Tibial nerve (tissue), 4 donors: ENCODE measurements at regions not wholly inside any gene's neighbourhood (a gene's known extent, or its start where the extent isn't known, plus 50 kb on each side); places are given as distances from the start of the nearest gene placed in this dataset.
"Not testable (repeated sequence)": the region's sequence is repeated elsewhere in the genome, so short reads cannot be mapped to it uniquely, and the experiment has no call there.

Experiments
- DNase-seq, 2 donors: peaks; one replicate each; pipeline ENCODE4 v3.0.0-alpha.2; 2019; ENCODE audit warnings: low spot score in 2 of 2
- H3K27ac ChIP-seq, 4 donors: fragments of 200-600 bp; sonication (generic) in 3 of 4; one replicate each; pipeline ENCODE4 v1.5.1; 2017 to 2019; ENCODE audit warnings: mild to moderate bottlenecking in 1 of 4
- H3K27me3 ChIP-seq, 2 donors: fragments of 200-600 bp; sonication (generic) in 1 of 2; one replicate each; pipeline versions ENCODE4 v1.5.1 to v1.6.0; 2017 to 2019
- H3K36me3 ChIP-seq, 3 donors: fragments of 200-600 bp; sonication (generic); one replicate each; pipeline ENCODE4 v1.5.1; 2018 to 2019
- H3K4me1 ChIP-seq, 4 donors: fragments of 200-600 bp; sonication (generic) in 3 of 4; one replicate each; pipeline ENCODE4 v1.5.1; 2017 to 2019
- H3K4me3 ChIP-seq, 4 donors: fragments of 200-600 bp; sonication (generic) in 3 of 4; one replicate each; pipeline ENCODE4 v1.5.1; 2017 to 2019; ENCODE audit warnings: mild to moderate bottlenecking in 1 of 4, moderate library complexity in 1 of 4
- H3K9me3 ChIP-seq, 4 donors: fragments of 200-600 bp; sonication (generic) in 3 of 4; one replicate each; pipeline ENCODE4 v1.5.1; 2017 to 2019
- CTCF ChIP-seq, 5 experiments: fragments of 200-600 bp in 3 of 5; fragments of 450-650 bp in 2 of 5; sonication (generic) in 3 of 5; IDR thresholded peaks; one replicate each; pipeline ENCODE4 v1.5.1; 2016 to 2019; ENCODE audit warnings: antibody characterized with exemption in 5 of 5, mild to moderate bottlenecking in 3 of 5, moderate library complexity in 2 of 5
- EP300 ChIP-seq, 2 donors: sonication (generic); formaldehyde crosslinking; IDR thresholded peaks; one replicate each; pipeline ENCODE4 v1.6.1; 2017; ENCODE audit warnings: antibody characterized with exemption in 2 of 2, mild to moderate bottlenecking in 1 of 2
- POLR2A ChIP-seq, 2 donors: fragments of 450-650 bp; IDR thresholded peaks; one replicate each; pipeline ENCODE4 v1.6.1; 2017; ENCODE audit warnings: antibody characterized with exemption in 2 of 2, mild to moderate bottlenecking in 2 of 2, moderate library complexity in 2 of 2
- WGBS, 2 donors: methylation state at CpG; one replicate each; pipeline ENCODE4 v1.1.5; 2018; 5-methylcytosine and 5-hydroxymethylcytosine counted together

- Histone ChIP-seq H3K36me3 (no peaks in the 10 kb centered on the region), H3K4me1 (no peaks in the 10 kb centered on the region), H3K27ac (no peak overlapping the region), H3K4me3 (no peak overlapping the region), H3K9me3 (no peaks in the 10 kb centered on the region), H3K27me3 (no peaks in the 10 kb centered on the region)
- WGBS, 2 donors: 88 to 89% methylated on average over 4 of the region's 4 CpGs
- no peak for DNase-seq
- TF ChIP-seq CTCF (IDR thresholded peaks at IDR 0.05) (no peak), EP300 (IDR thresholded peaks at IDR 0.05) (no peak), POLR2A (IDR thresholded peaks at IDR 0.05) (no peak)
Measured at GRCh38 chr7:48841739-48842138, 82.6 kb upstream of the CDC14C start.

DNA sequence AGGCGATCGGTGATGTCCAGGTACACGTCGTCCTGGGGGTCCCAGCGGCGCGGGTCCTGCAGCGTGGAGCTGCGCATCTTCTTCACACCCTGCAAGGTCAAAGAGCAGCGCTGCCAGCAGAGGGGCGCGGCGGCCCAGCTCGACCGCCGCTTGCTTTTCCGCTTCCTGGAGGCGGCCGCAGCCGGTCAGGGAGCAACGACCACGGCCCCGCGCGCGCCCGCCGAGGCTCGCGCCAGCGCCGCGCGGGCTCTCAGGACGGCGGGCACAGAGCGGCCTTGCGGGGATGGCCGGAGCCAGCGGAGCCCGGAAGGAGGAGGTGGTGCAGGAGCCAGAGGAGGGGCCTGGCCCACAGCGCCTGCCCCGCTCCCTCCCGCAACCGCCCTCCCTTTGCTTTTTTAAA is 76.4 kb upstream of the CDC14C start:
- H3K4me3 ChIP-seq: no peak overlapping the region
- DNase-seq: no peak
- H3K36me3 ChIP-seq: no peaks in the 10 kb centered on the region
- WGBS, 2 donors: 35 to 55% methylated on average over 25 to 40 of the region's 45 CpGs
- no peaks in the 10 kb centered on the region for H3K9me3 ChIP-seq
- H3K4me1 ChIP-seq: no peaks in the 10 kb centered on the region
- no peaks in the 10 kb centered on the region for H3K27me3 ChIP-seq
- no peak for TF ChIP-seq CTCF (IDR thresholded peaks at IDR 0.05)
- TF ChIP-seq POLR2A (IDR thresholded peaks at IDR 0.05): no peak
- TF ChIP-seq EP300 (IDR thresholded peaks at IDR 0.05): no peak
- no peak overlapping the region for H3K27ac ChIP-seq

GRCh38 chr7:48860447-48860846 is 63.9 kb upstream of the CDC14C start:
- H3K4me3 ChIP-seq, H3K9me3 ChIP-seq, H3K36me3 ChIP-seq, DNase-seq, H3K4me1 ChIP-seq, H3K27me3 ChIP-seq, H3K27ac ChIP-seq: not testable (repeated sequence)

- 67 to 78% methylated on average over 4 of the region's 4 CpGs for whole genome bisulfite sequencing, 2 donors
- Histone ChIP-seq H3K9me3 (no peaks in the 10 kb centered on the region), H3K36me3 (no peaks in the 10 kb centered on the region), H3K4me3 (no peak overlapping the region), H3K27me3 (no peaks in the 10 kb centered on the region), H3K27ac (no peak overlapping the region), H3K4me1 (no peaks in the 10 kb centered on the region)
- no peak for DNase-seq
- TF ChIP-seq EP300 (IDR thresholded peaks at IDR 0.05) (no peak), POLR2A (IDR thresholded peaks at IDR 0.05) (no peak), CTCF (IDR thresholded peaks at IDR 0.05) (no peak)
Measured at GRCh38 chr7:48868916-48869315, 55.4 kb upstream of the CDC14C start.

DNA sequence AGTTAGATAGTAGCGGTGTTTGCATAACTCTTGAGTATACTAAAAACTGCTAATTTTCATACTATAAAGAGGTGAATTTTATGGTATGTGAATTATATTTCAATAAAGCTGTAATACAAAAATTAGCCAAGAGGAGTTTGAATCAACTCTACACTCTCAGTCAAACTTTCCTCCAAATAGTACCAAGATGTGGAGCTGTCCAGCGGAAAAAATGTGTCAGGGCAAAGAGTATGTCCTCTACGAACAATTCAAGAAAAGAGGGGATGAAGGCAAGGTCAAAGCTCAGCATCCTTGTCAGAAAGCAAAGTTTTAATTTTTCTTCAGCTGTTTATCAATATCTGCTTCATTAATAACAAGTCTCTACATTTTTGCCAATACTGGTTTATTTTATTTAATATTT is 51.8 kb upstream of the CDC14C start:
- Histone ChIP-seq H3K4me3 (no peak overlapping the region), H3K27ac (no peak overlapping the region), H3K4me1 (no peaks in the 10 kb centered on the region), H3K36me3 (no peaks in the 10 kb centered on the region), H3K27me3 (no peaks in the 10 kb centered on the region), H3K9me3 (no peaks in the 10 kb centered on the region)
- TF ChIP-seq EP300 (IDR thresholded peaks at IDR 0.05): no peak
- no peak for TF ChIP-seq CTCF (IDR thresholded peaks at IDR 0.05)
- TF ChIP-seq POLR2A (IDR thresholded peaks at IDR 0.05): no peak
- 47 to 58% methylated on average over 3 of the region's 3 CpGs for WGBS, 2 donors
- no peak for DNase-seq
